Vagina (tissue), 2 donors: ENCODE measurements at regions not wholly inside any gene's neighbourhood (a gene's known extent, or its start where the extent isn't known, plus 50 kb on each side); places are given as distances from the start of the nearest gene placed in this dataset.

Source experiments
- DNase-seq, 2 donors: peaks; one replicate each; pipeline ENCODE4 v3.0.0-alpha.2; 2017; ENCODE audit errors: extremely low spot score in 2 of 2
- H3K27ac ChIP-seq: fragments of 200-600 bp; sonication (generic); one replicate; pipeline ENCODE4 v1.5.1; 2019
- H3K27me3 ChIP-seq: fragments of 200-600 bp; sonication (generic); one replicate; pipeline ENCODE4 v1.5.1; 2019
- H3K36me3 ChIP-seq, 2 donors: fragments of 200-600 bp; sonication (generic); one replicate each; pipeline ENCODE4 v1.5.1; 2017 to 2019
- H3K4me1 ChIP-seq: fragments of 200-600 bp; sonication (generic); one replicate; pipeline ENCODE4 v1.5.1; 2019
- H3K4me3 ChIP-seq, 2 donors: fragments of 200-600 bp; sonication (generic); 1 replicate in 1 of 2; 2 replicates in 1 of 2; pipeline ENCODE4 v1.5.1; 2016 to 2019
- H3K9me3 ChIP-seq: fragments of 200-600 bp; sonication (generic); one replicate; pipeline ENCODE4 v1.5.1; 2019
- CTCF ChIP-seq, 3 experiments: fragments of 450-650 bp in 2 of 3; fragments of 200-600 bp in 1 of 3; sonication (generic) in 1 of 3; IDR thresholded peaks; one replicate each; pipeline ENCODE4 v1.5.1; 2017 to 2019; ENCODE audit warnings: antibody characterized with exemption in 3 of 3, mild to moderate bottlenecking in 2 of 3, moderate library complexity in 2 of 3
- POLR2A ChIP-seq, 2 donors: fragments of 450-650 bp; IDR thresholded peaks; one replicate each; pipeline ENCODE4 v1.6.1; 2017; ENCODE audit warnings: antibody characterized with exemption in 2 of 2, mild to moderate bottlenecking in 2 of 2, moderate library complexity in 2 of 2
- POLR2AphosphoS5 ChIP-seq, 2 donors: sonication (generic); formaldehyde crosslinking; IDR thresholded peaks; one replicate each; pipeline ENCODE4 v1.9.0; 2017; ENCODE audit warnings: antibody characterized with exemption in 2 of 2, mild to moderate bottlenecking in 2 of 2, low read depth in 1 of 2; ENCODE audit not compliant: insufficient read depth in 1 of 2
- intact Hi-C: fragments of 100-400 bp; cut with DNase I; formaldehyde crosslinking; loops from one replicate; pipeline ENCODE4 v1.15.1; 2023

GRCh38 chr15:29889542-29890329 is 67.5 kb upstream of the TJP1 start:
- Histone ChIP-seq H3K4me3 (no peak overlapping the region), H3K4me1 (no peaks in the 10 kb centered on the region), H3K9me3 (no peaks in the 10 kb centered on the region), H3K27me3 (no peaks in the 10 kb centered on the region), H3K27ac (no peak overlapping the region), H3K36me3 (no peaks in the 10 kb centered on the region)
- no peak for TF ChIP-seq POLR2AphosphoS5 (IDR thresholded peaks at IDR 0.05; ENCODE audit: insufficient read depth in 1 of 2, low read depth in 1 of 2)
- TF ChIP-seq CTCF (IDR thresholded peaks at IDR 0.05) = no peak
- TF ChIP-seq POLR2A (IDR thresholded peaks at IDR 0.05) = no peak
- DNase-seq = no peak
- intact Hi-C loops = no loop called here

DNA sequence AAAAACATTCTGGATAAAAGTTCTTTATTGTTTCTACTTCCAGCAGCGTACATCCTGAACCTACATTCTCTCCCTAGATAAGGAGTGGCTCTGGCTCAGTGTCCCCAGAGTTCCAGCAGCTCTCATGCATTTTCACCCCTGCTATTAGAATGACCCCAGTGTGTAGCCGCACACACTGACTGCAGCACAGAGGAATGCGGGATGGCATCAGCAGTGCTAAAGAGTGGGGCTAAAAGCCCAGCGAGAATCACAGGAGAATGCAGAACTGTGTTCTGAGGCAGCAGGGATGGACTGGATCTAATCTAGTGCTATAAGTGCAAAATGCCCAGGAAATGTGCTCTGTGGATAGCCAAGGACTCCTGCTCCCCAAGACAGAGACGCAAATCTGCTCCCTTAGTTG is 66.4 kb upstream of the TJP1 start:
- intact Hi-C loops = no loop called here
- no peaks in the 10 kb centered on the region for H3K36me3 ChIP-seq
- no peak for TF ChIP-seq POLR2A (IDR thresholded peaks at IDR 0.05)
- TF ChIP-seq CTCF (IDR thresholded peaks at IDR 0.05) = no peak
- no peak for TF ChIP-seq POLR2AphosphoS5 (IDR thresholded peaks at IDR 0.05; ENCODE audit: insufficient read depth in 1 of 2, low read depth in 1 of 2)
- H3K4me3 ChIP-seq = no peak overlapping the region
- no peak overlapping the region for H3K27ac ChIP-seq
- H3K27me3 ChIP-seq = no peaks in the 10 kb centered on the region
- H3K4me1 ChIP-seq = no peaks in the 10 kb centered on the region
- no peaks in the 10 kb centered on the region for H3K9me3 ChIP-seq
- no peak for DNase-seq

DNA sequence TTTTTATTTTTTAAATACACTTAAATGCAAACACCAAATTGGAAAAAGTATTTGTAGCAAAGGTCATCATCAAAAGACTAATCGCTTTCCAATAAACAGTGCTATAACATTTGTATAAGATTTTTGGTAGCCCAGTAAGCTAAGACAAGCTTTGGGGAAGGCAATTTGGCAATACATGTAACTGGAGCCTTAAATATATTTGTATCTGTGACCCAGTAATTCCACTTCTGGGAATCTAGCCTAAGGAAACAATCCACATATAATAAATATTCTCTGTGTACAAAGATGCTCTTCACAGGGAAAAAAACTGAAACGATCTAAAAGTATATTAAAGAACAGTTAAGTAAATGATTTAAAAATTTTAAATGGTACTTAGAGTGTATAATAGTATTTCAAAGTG is 65.5 kb upstream of the TJP1 start:
- Histone ChIP-seq H3K4me3 (no peak overlapping the region), H3K9me3 (no peaks in the 10 kb centered on the region), H3K36me3 (no peaks in the 10 kb centered on the region), H3K27me3 (no peaks in the 10 kb centered on the region), H3K4me1 (no peaks in the 10 kb centered on the region), H3K27ac (no peak overlapping the region)
- no peak for DNase-seq
- TF ChIP-seq CTCF (IDR thresholded peaks at IDR 0.05) (no peak), POLR2AphosphoS5 (IDR thresholded peaks at IDR 0.05; ENCODE audit: insufficient read depth in 1 of 2, low read depth in 1 of 2) (no peak), POLR2A (IDR thresholded peaks at IDR 0.05) (no peak)
- intact Hi-C loops = no loop called here

GRCh38 chr15:29885183-29885582 is 62.9 kb upstream of the TJP1 start:
- no peak overlapping the region for H3K4me3 ChIP-seq
- no peak overlapping the region for H3K27ac ChIP-seq
- H3K4me1 ChIP-seq = no peaks in the 10 kb centered on the region
- H3K9me3 ChIP-seq = no peaks in the 10 kb centered on the region
- no peaks in the 10 kb centered on the region for H3K36me3 ChIP-seq
- intact Hi-C loops = no loop called here
- DNase-seq = no peak
- TF ChIP-seq CTCF (IDR thresholded peaks at IDR 0.05) = no peak
- TF ChIP-seq POLR2AphosphoS5 (IDR thresholded peaks at IDR 0.05; ENCODE audit: insufficient read depth in 1 of 2, low read depth in 1 of 2) = no peak
- no peak for TF ChIP-seq POLR2A (IDR thresholded peaks at IDR 0.05)
- H3K27me3 ChIP-seq = no peaks in the 10 kb centered on the region

GRCh38 chr15:29883126-29883525 is 60.9 kb upstream of the TJP1 start:
- H3K4me1 ChIP-seq = no peaks in the 10 kb centered on the region
- H3K27ac ChIP-seq = no peak overlapping the region
- H3K36me3 ChIP-seq = no peaks in the 10 kb centered on the region
- intact Hi-C loops = no loop called here
- TF ChIP-seq POLR2AphosphoS5 (IDR thresholded peaks at IDR 0.05; ENCODE audit: insufficient read depth in 1 of 2, low read depth in 1 of 2) (no peak), CTCF (IDR thresholded peaks at IDR 0.05) (no peak), POLR2A (IDR thresholded peaks at IDR 0.05) (no peak)
- H3K4me3 ChIP-seq = no peak overlapping the region
- no peak for DNase-seq
- H3K27me3 ChIP-seq = no peaks in the 10 kb centered on the region
- no peaks in the 10 kb centered on the region for H3K9me3 ChIP-seq
